GM12801 (cell line): ENCODE measurements at regions not wholly inside any gene's neighbourhood (a gene's known extent, or its start where the extent isn't known, plus 50 kb on each side); places are given as distances from the start of the nearest gene placed in this dataset.

Source experiments
- TF ChIP-seq, protein P1 (sequence below): IDR thresholded peaks from one replicate; pipeline ENCODE4 v1.5.1; 2011; ENCODE audit warnings: control low read depth; ENCODE audit not compliant: insufficient read length; ENCODE audit errors: extremely low read depth

DNA sequence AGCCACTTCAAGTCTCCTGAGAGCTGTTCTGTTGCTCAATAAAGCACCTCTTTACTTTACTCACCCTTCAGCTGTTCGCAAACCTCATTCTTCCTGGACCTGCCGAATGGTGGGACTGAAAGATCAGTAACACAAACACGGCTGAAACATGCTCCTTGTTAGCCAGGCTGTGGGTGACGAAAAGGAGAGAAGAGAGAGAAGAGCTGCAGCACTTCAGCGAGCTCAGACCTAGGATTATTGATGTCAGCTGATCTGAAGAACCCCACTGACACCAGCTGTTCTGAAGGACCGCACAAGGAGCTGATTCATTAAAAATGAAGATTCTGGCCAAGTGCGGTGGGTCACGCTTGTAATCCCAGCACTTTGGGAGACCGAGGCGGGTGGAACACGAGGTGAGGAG lies 2020.0 kb upstream of the ADGRL3 start:
- TF ChIP-seq, protein P1, sequence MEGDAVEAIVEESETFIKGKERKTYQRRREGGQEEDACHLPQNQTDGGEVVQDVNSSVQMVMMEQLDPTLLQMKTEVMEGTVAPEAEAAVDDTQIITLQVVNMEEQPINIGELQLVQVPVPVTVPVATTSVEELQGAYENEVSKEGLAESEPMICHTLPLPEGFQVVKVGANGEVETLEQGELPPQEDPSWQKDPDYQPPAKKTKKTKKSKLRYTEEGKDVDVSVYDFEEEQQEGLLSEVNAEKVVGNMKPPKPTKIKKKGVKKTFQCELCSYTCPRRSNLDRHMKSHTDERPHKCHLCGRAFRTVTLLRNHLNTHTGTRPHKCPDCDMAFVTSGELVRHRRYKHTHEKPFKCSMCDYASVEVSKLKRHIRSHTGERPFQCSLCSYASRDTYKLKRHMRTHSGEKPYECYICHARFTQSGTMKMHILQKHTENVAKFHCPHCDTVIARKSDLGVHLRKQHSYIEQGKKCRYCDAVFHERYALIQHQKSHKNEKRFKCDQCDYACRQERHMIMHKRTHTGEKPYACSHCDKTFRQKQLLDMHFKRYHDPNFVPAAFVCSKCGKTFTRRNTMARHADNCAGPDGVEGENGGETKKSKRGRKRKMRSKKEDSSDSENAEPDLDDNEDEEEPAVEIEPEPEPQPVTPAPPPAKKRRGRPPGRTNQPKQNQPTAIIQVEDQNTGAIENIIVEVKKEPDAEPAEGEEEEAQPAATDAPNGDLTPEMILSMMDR, result no peak

DNA sequence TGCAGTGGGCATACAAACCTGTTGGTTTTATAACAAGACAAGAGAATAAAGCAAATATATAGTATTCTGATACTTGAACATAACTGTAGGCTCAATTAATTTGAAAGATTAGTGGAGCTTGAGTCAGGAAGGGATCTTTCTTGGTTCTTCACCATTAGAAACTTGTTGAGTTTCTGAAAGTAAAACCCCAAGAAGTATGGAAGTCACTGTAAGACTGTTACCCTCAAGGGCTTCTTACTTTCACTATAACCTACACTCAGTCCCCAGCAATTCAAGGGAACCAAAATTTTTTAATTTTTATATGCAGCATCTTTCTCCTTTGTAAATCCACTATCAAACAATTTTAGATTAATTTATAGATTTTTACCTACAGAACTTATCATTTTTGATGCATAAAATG lies 2019.2 kb upstream of the ADGRL3 start:
- TF ChIP-seq, protein P1, result no peak

DNA sequence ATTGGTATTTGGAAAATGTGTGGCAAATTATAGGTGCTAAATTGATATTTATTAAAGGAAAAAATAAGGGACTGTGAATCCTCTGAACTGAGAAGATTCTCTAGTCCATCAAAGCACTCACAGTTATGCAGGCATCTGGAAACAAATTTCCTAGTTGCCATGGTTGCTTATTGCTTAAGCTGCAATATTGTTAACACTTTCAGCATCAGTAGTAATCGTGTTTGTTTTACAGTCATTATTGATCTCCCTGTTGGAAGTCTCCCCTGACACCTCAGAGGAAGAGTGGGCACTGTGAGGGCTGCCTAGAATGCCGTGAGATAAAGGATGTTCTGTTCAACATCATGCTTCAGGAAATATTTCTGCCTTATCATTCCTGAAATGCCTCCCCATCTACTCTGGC lies 2004.3 kb upstream of the ADGRL3 start:
- TF ChIP-seq, protein P1, result no peak

DNA sequence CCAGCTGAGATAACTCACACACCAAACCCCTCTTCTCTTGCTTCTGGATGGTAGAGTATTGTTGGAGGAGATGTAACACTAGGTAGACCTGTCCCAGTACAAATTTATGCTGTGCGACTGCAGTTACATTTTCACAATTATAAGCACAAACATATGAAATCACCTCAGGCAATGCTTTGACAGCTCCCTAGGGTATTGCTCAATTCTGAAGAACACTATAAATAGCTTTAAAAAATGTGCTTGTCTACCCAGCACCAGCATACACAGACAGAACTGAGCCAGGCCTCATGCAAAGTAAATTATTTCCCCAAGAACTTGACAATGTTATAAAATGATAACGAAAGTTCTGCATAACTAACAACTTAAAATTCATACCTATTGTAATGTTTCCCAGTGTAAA lies 1999.1 kb upstream of the ADGRL3 start:
- TF ChIP-seq, protein P1, result no peak

DNA sequence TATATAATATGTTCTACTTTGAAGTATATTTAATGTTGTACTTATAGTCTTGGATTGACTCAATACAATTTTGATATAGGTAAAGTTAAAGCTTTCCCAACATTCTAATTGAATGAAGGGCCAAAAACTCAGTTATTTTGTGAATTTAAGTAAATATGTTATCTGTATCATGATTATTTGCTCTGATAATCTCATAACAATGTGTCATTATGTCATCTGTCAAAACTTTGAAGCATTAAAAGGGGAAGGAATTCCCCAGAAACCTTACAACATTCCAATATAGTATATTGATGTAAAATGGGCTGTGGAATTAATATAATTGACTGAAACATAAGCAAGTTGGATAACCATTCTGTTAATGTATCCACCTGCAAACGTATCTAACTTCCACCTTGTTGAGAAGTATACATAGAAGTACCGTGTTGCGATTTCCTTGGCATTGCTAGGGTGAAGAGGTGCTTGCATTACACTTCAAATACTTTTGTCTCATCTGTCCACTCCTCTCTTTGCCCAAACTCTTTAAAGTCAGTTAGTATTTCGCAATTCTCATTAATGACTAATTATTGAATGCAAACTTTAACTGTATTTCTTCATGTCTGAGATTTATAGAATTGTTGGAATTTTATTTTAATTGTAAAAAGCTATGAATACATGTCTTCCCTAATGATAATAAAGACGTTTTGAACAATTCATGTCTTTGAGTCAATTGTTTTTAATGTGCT lies 1982.1 kb upstream of the ADGRL3 start:
- TF ChIP-seq, protein P1, result no peak

DNA sequence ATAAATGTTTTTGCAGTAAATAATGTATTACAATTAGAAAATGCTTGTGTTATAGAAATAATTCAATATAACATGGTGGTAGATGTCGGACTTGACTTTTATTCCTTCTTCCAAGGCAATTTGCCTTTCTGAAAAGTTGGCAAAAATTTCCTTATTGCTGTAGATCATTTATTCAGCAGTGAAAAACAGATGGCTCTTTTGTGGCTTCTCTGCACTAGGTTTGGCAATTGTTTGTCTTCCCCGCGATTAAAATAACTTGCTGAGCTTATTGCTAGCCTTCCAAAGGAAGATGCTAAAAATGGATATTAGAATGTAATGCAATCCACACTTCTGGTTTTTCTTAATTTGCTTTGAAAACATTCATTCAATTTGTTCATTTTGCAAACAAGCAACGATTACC lies 1977.9 kb upstream of the ADGRL3 start:
- TF ChIP-seq, protein P1, result no peak

DNA sequence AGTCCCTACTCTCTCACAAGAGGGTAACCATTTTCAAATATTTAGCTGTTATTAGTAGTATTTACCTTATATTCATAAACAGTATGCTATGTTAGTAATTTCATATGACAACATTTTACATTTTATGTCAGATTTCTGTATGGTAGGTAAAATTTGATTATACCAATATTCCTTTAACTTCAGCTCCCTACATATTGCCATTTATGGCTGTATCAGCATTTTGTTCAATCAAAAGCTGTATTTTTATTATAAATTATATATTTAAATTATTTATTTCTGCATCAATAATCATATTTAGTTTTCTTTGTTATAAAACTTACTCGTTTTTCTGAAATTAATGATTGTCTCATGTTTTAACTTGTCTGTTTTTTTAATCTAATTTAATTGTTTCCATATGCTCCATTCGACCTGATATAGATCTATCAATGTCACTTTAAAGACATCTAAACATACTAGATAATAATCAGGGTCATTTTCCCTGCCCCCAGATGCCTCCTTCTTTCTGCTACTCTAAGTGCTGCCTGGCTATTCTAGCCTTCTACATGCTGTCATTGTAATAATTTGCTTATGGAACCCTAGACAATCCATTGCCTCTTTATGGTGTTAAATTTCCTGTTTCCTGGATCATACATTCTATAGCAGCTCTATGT lies 1976.7 kb upstream of the ADGRL3 start:
- TF ChIP-seq, protein P1, result no peak
